ENCODE measurements at regions not wholly inside any gene's neighbourhood (a gene's known extent, or its start where the extent isn't known, plus 50 kb on each side); places are given as distances from the start of the nearest gene placed in this dataset.

DNA sequence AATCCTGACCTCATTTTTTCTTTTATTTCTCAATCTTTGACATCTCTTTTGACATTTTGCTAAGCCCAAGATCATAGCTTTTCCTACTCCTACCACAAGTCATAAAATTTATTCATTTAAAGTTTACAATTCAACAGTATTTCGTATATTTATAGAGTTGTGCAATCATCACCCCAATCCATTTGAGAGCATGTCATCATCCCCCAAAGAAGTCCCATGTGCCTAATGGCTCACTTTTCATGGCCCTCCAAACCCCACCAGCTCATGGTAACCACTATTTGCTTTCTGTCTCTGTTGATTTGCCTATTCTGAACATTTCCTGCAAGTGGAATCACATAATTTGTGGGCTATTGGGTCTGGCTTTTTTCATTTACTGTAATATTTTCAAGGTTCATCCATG lies 52.5 kb upstream of the GLI3 start:
- DNase-seq (ENCODE audit: low spot score) = no peak

All from D341Med (cell line).